Left ventricle myocardium inferior (tissue), 1 donor: ENCODE measurements at regions not wholly inside any gene's neighbourhood (a gene's known extent, or its start where the extent isn't known, plus 50 kb on each side); places are given as distances from the start of the nearest gene placed in this dataset.

Source experiments
- DNase-seq: peaks from one replicate; pipeline ENCODE4 v3.0.0-alpha.2; 2020
- H3K27ac ChIP-seq: fragments of 200-600 bp; replicated peaks from 2 replicates; pipeline ENCODE4 v1.8.0; 2021
- H3K27me3 ChIP-seq: fragments of 200-600 bp; 2 replicates; pipeline ENCODE4 v1.8.0; 2021; ENCODE audit warnings: low read depth
- H3K36me3 ChIP-seq: fragments of 200-600 bp; 2 replicates; pipeline ENCODE4 v1.8.0; 2021
- H3K4me1 ChIP-seq: fragments of 200-600 bp; 2 replicates; pipeline ENCODE4 v1.8.0; 2021
- H3K4me3 ChIP-seq: fragments of 200-600 bp; 2 replicates; pipeline ENCODE4 v1.8.0; 2021; ENCODE audit warnings: mild to moderate bottlenecking, moderate library complexity
- H3K9me3 ChIP-seq: fragments of 200-600 bp; replicated peaks from 2 replicates; pipeline ENCODE4 v1.8.0; 2021
- intact Hi-C: fragments of 100-400 bp; cut with micrococcal nuclease; formaldehyde crosslinking; loops from one replicate; pipeline ENCODE4 v1.11.0; 2022
- TF ChIP-seq, protein P1 (sequence below): fragments of 200-600 bp; IDR thresholded peaks from 2 replicates; pipeline ENCODE4 v1.8.0; 2021; ENCODE audit warnings: antibody characterized with exemption, mild to moderate bottlenecking, borderline replicate concordance
- donor health status: DM: no; HTN: yes; CAD: no; lungs with severe emphysema.

DNA sequence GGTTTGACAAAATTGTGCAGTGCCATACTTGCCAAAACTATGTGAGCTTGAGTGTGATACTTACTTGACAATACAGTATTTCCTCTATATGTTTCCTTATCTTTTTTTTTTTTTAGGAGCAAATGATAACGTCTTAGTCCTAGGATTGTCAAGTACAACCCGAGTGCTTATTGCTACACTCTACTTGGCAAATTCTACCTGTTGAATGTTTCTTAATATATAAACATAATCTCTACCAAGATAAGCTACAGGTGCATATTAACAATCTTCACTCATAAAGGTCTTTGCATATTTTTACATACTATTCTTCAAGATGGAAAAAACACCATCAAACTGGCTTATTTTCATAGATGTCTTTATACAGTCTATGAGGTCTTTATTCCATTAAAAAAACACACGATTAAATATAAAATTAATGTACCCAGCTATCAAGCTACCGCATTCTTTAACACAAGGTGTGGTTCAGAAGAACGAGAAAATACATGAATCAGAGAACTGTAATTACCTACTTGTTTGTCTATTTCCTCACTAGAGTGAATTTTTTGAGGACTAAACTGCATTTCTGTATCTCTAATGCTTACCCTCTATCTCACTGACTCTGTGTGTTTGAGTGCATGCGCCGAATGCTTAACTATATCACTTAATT lies 76.1 kb upstream of the PDSS1 start:
- intact Hi-C loops = no loop called here

DNA sequence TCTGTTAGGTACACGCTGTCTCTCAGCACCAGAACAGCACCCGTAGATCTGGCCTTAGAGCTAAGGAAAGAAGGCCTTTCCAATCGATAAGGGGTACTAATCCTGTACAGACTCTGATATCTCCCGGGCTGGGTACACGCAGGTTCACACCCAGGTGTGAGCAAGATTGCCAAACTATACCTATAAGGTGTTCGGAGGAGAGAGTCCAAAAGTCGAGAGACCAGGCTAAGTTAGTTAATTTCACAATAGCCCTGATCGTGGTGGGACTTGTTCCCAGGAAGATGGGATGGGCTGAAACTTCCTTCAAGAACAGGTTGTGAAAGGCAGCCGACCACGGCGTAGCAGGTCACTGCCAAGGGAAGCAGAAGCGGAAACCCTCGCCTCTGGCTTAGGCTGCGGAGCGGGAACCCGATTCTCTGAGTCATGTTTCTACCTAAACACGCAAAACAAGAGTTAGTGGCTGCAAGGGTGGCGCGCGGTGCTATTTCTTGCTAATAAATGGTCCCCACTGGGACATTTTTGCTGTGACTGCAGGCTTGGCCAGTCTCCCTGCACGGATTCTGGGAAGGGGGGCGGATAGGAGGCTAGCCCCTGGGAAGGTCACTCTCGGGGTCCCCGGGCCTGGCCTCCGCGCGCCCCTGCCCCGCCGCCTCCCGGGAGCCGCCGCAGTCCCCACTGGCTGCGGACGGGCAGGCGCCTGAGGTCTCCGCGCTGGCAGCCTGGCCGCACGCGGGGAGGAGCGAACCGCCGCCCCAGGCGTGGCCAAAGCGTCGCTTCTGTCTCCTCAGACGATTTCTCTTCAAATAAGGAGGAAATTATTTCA lies 75.4 kb upstream of the PDSS1 start:
- Histone ChIP-seq H3K36me3 (no peaks in the 10 kb centered on the region), H3K4me1 (peaks cover 8% of the 10 kb centered on the region), H3K4me3 (peak overlapping the region; percentile 59), H3K27me3 (peaks cover 65% of the 10 kb centered on the region), H3K27ac (no peak overlapping the region), H3K9me3 (no peaks in the 10 kb centered on the region)
- DNase-seq = peak; percentile 38
- TF ChIP-seq, protein P1, sequence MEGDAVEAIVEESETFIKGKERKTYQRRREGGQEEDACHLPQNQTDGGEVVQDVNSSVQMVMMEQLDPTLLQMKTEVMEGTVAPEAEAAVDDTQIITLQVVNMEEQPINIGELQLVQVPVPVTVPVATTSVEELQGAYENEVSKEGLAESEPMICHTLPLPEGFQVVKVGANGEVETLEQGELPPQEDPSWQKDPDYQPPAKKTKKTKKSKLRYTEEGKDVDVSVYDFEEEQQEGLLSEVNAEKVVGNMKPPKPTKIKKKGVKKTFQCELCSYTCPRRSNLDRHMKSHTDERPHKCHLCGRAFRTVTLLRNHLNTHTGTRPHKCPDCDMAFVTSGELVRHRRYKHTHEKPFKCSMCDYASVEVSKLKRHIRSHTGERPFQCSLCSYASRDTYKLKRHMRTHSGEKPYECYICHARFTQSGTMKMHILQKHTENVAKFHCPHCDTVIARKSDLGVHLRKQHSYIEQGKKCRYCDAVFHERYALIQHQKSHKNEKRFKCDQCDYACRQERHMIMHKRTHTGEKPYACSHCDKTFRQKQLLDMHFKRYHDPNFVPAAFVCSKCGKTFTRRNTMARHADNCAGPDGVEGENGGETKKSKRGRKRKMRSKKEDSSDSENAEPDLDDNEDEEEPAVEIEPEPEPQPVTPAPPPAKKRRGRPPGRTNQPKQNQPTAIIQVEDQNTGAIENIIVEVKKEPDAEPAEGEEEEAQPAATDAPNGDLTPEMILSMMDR = no peak
- intact Hi-C loops = no loop called here

More for the DNA sequence above, 76.1 kb upstream of the PDSS1 start:
- no peak overlapping the region for H3K4me3 ChIP-seq
- DNase-seq = no peak
- no peaks in the 10 kb centered on the region for H3K9me3 ChIP-seq
- peaks cover 63% of the 10 kb centered on the region for H3K27me3 ChIP-seq
- TF ChIP-seq, protein P1 = no peak
- H3K27ac ChIP-seq = no peak overlapping the region
- no peaks in the 10 kb centered on the region for H3K36me3 ChIP-seq
- peaks cover 8% of the 10 kb centered on the region for H3K4me1 ChIP-seq

DNA sequence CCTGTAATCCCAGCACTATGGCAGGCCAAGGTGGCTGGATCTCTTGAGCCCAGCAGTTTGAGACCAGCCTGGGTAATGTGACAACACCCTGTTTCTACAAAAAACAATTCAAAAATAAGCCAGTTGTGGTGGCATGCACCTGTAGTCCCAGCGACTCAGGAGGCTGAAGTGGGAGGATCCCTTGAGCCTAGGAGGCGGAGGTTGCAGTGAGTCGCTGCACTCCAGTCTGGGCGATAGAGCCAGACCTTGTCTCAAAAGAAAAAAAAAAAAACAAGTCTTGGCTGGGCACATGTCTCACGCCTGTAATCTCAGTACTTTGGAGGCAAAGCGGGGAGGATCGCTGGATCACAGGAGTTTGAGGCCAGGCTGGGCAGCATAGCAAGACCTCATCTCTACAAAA lies 74.6 kb upstream of the PDSS1 start:
- Histone ChIP-seq H3K36me3 (no peaks in the 10 kb centered on the region), H3K4me3 (no peak overlapping the region), H3K27me3 (peaks cover 71% of the 10 kb centered on the region), H3K9me3 (no peaks in the 10 kb centered on the region), H3K27ac (no peak overlapping the region), H3K4me1 (peaks cover 8% of the 10 kb centered on the region)
- intact Hi-C loops = no loop called here
- TF ChIP-seq, protein P1 = no peak
- no peak for DNase-seq

DNA sequence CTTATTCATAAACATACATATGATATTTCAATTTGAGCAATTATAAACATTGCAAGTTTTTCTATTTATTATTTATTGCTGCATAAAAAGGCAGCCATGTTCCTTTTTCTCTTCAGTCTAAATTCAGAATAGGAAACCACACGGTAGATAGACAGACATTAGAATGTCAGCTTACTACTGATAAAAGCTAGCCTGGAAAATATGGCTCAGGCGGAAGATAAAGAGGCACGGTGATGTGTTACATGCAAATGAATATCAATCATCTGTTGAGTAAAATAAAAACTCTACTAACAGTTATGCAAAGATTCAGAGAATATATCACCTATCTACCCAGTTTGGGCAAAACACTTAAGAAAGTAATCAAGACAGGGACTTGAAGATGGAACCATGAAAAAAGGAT lies 73.5 kb upstream of the PDSS1 start:
- Histone ChIP-seq H3K27ac (no peak overlapping the region), H3K4me1 (peaks cover 8% of the 10 kb centered on the region), H3K36me3 (no peaks in the 10 kb centered on the region), H3K4me3 (no peak overlapping the region), H3K27me3 (peaks cover 77% of the 10 kb centered on the region), H3K9me3 (no peaks in the 10 kb centered on the region)
- intact Hi-C loops = no loop called here
- TF ChIP-seq, protein P1 = no peak
- DNase-seq = no peak

DNA sequence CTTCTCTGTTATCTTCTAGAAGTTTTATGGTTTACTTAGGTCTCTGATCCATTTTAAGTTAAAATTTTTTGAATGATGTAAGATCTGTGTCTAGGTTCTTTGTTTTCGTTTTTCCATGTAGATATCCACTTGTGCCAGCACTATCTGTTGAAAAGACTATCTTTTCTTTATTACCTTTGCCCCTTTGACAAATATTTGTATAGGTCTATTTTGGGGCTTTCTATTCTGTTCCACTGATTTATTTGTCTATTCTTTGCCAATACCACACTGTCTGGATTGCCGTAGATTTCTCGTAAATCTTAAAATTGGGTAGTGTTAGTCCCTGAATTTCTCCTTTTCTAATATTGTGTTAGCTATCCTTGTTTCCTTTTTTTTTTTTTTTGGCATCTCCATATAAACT lies 71.4 kb upstream of the PDSS1 start:
- Histone ChIP-seq H3K9me3 (no peaks in the 10 kb centered on the region), H3K36me3 (no peaks in the 10 kb centered on the region), H3K4me1 (peaks cover 8% of the 10 kb centered on the region), H3K27me3 (peaks cover 67% of the 10 kb centered on the region), H3K4me3 (no peak overlapping the region), H3K27ac (no peak overlapping the region)
- TF ChIP-seq, protein P1 = no peak
- intact Hi-C loops = no loop called here
- DNase-seq = no peak
